22Rv1 (cell line): ENCODE measurements at regions not wholly inside any gene's neighbourhood (a gene's known extent, or its start where the extent isn't known, plus 50 kb on each side); places are given as distances from the start of the nearest gene placed in this dataset.

Experiments
- CTCF ChIP-seq: fragments of 450-650 bp; IDR thresholded peaks from 2 replicates; pipeline ENCODE4 v1.5.1; 2017; ENCODE audit warnings: mild to moderate bottlenecking
- ZFX ChIP-seq: fragments of 450-650 bp; IDR thresholded peaks from 2 replicates; pipeline ENCODE4 v1.6.1; 2017; ENCODE audit warnings: antibody characterized with exemption, borderline replicate concordance

GRCh38 chr13:106095406-106095805 lies 440.1 kb downstream of the EFNB2 start:
- 0 out of 2 replicates have a peak, but pooled peaks have one; percentile 7 for TF ChIP-seq CTCF
- no peak for TF ChIP-seq ZFX
